H1 (cell line): ENCODE measurements at regions not wholly inside any gene's neighbourhood (a gene's known extent, or its start where the extent isn't known, plus 50 kb on each side); places are given as distances from the start of the nearest gene placed in this dataset.

ENCODE experiments used
- GTF2F1 ChIP-seq: IDR thresholded peaks from 2 replicates; pipeline ENCODE4 v1.6.1; 2012; ENCODE audit warnings: low read depth, low read length, improper control_type of control experiment, borderline replicate concordance
- JUND ChIP-seq: IDR thresholded peaks from 2 replicates; pipeline ENCODE4 v1.6.1; 2011; ENCODE audit warnings: mild to moderate bottlenecking, improper control_type of control experiment, low read length
- POU5F1 ChIP-seq: IDR thresholded peaks from 2 replicates; pipeline ENCODE4 v1.6.1; 2011; ENCODE audit warnings: low read depth, mild to moderate bottlenecking, low read length, moderate library complexity
- SP2 ChIP-seq: IDR thresholded peaks from 2 replicates; pipeline ENCODE4 v1.6.1; 2012; ENCODE audit warnings: mild to moderate bottlenecking, low read length, inconsistent platforms
- SUZ12 ChIP-seq: fragments of 200-600 bp; sonication (generic); IDR thresholded peaks from 2 replicates; pipeline ENCODE4 v1.6.1; 2012; ENCODE audit warnings: mild to moderate bottlenecking, inconsistent platforms, low read length, moderate library complexity, mixed read lengths
- TCF12 ChIP-seq: IDR thresholded peaks from 2 replicates; pipeline ENCODE4 v1.6.1; 2011; ENCODE audit warnings: low read depth, mild to moderate bottlenecking, low read length
- TEAD4 ChIP-seq: IDR thresholded peaks from 2 replicates; pipeline ENCODE4 v1.6.1; 2012; ENCODE audit warnings: low read depth, low read length, inconsistent platforms, mixed read lengths

- TF ChIP-seq GTF2F1, result no peak
- no peak for TF ChIP-seq SP2
- TF ChIP-seq POU5F1, result no peak
- TF ChIP-seq TEAD4, result no peak
- no peak for TF ChIP-seq TCF12
- TF ChIP-seq SUZ12, result no peak
- TF ChIP-seq JUND, result no peak
Measured at GRCh38 chr11:25435197-25435596, 896.7 kb upstream of the ANO3 start (continued).
